SK-N-SH treated with all-trans-retinoic acid at 6 μM for 48 hours (cell line): ENCODE measurements at regions not wholly inside any gene's neighbourhood (a gene's known extent, or its start where the extent isn't known, plus 50 kb on each side); places are given as distances from the start of the nearest gene placed in this dataset.

Experiments
- BACH2 ChIP-seq: fragments of 250-450 bp; sonication (Bioruptor Pico); IDR thresholded peaks from 2 replicates; pipeline ENCODE4 v1.9.0; 2021; ENCODE audit warnings: mild to moderate bottlenecking, borderline replicate concordance
- CSRNP3 ChIP-seq: fragments of 250-450 bp; sonication (Bioruptor Pico); IDR thresholded peaks from 2 replicates; pipeline ENCODE4 v1.5.1; 2021; ENCODE audit warnings: mild to moderate bottlenecking, moderate library complexity
- ESRRG ChIP-seq: fragments of 250-450 bp; sonication (Bioruptor Pico); IDR thresholded peaks from 2 replicates; pipeline ENCODE4 v1.6.1; 2021; ENCODE audit warnings: mild to moderate bottlenecking
- OSR1 ChIP-seq: fragments of 250-450 bp; sonication (Bioruptor Pico); IDR thresholded peaks from 2 replicates; pipeline ENCODE4 v1.8.0; 2022; ENCODE audit warnings: moderate library complexity, mild to moderate bottlenecking, inconsistent platforms
- PATZ1 ChIP-seq: fragments of 250-450 bp; sonication (Bioruptor Pico); IDR thresholded peaks from 2 replicates; pipeline ENCODE4 v1.8.0; 2020; ENCODE audit warnings: mild to moderate bottlenecking, moderate library complexity, borderline replicate concordance
- PPARA ChIP-seq: fragments of 250-450 bp; sonication (Bioruptor Pico); IDR thresholded peaks from 2 replicates; pipeline ENCODE4 v1.5.0; 2020; ENCODE audit warnings: mild to moderate bottlenecking, borderline replicate concordance
- ZC3H10 ChIP-seq: fragments of 250-450 bp; sonication (Bioruptor Pico); IDR thresholded peaks from 2 replicates; pipeline ENCODE4 v1.5.1; 2021; ENCODE audit warnings: mild to moderate bottlenecking, moderate library complexity
- ZFP3 ChIP-seq: fragments of 250-450 bp; sonication (Bioruptor Pico); IDR thresholded peaks from 2 replicates; pipeline ENCODE4 v1.5.0; 2020; ENCODE audit warnings: mild to moderate bottlenecking, moderate library complexity
- ZFP30 ChIP-seq: fragments of 450-650 bp; formaldehyde crosslinking; IDR thresholded peaks from 2 replicates; pipeline ENCODE4 v1.5.0; 2022; ENCODE audit warnings: mild to moderate bottlenecking, moderate library complexity
- ZNF8 ChIP-seq: fragments of 450-650 bp; formaldehyde crosslinking; IDR thresholded peaks from 2 replicates; pipeline ENCODE4 v1.5.0; 2020; ENCODE audit warnings: mild to moderate bottlenecking, moderate library complexity
- TF ChIP-seq, protein P1 (sequence below): fragments of 250-450 bp; sonication (Bioruptor Pico); IDR thresholded peaks from 2 replicates; pipeline ENCODE4 v1.5.0; 2020; ENCODE audit warnings: mild to moderate bottlenecking, moderate library complexity

DNA sequence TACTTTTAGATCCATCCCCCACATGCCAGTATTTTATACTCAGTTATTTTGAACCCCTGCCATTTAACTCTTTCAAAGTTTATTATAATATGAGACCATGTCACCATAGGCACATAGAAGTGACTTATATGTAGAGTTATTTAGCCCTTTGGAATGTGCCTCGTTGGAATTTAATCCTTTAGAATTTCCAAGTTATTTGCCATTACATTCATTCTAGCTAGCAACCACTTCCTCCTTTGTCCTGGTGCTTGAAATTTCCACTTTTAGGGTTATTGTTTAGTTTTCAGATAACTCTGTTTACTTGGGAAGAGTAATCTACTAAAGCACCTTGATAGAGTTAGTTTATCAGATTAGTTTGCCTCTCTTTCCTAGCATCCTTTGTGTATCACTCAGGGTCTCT, 82.8 kb upstream of the TLE1 start:
- TF ChIP-seq ESRRG (no peak), BACH2 (CRISPR knock-in tag) (no peak), CSRNP3 (CRISPR knock-in tag) (no peak), ZFP3 (CRISPR knock-in tag) (no peak), OSR1 (CRISPR knock-in tag) (no peak), PATZ1 (CRISPR knock-in tag) (no peak), ZNF8 (CRISPR knock-in tag) (no peak), ZFP30 (no peak), ZC3H10 (CRISPR knock-in tag) (no peak), PPARA (no peak)
- TF ChIP-seq, protein P1, sequence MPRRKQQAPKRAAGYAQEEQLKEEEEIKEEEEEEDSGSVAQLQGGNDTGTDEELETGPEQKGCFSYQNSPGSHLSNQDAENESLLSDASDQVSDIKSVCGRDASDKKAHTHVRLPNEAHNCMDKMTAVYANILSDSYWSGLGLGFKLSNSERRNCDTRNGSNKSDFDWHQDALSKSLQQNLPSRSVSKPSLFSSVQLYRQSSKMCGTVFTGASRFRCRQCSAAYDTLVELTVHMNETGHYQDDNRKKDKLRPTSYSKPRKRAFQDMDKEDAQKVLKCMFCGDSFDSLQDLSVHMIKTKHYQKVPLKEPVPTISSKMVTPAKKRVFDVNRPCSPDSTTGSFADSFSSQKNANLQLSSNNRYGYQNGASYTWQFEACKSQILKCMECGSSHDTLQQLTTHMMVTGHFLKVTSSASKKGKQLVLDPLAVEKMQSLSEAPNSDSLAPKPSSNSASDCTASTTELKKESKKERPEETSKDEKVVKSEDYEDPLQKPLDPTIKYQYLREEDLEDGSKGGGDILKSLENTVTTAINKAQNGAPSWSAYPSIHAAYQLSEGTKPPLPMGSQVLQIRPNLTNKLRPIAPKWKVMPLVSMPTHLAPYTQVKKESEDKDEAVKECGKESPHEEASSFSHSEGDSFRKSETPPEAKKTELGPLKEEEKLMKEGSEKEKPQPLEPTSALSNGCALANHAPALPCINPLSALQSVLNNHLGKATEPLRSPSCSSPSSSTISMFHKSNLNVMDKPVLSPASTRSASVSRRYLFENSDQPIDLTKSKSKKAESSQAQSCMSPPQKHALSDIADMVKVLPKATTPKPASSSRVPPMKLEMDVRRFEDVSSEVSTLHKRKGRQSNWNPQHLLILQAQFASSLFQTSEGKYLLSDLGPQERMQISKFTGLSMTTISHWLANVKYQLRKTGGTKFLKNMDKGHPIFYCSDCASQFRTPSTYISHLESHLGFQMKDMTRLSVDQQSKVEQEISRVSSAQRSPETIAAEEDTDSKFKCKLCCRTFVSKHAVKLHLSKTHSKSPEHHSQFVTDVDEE (CRISPR knock-in tag) = no peak
